Esophagus (tissue), 2 donors: ENCODE measurements at regions not wholly inside any gene's neighbourhood (a gene's known extent, or its start where the extent isn't known, plus 50 kb on each side); places are given as distances from the start of the nearest gene placed in this dataset.

Experiments
- H3K27ac ChIP-seq, 2 donors: one replicate each; pipeline ENCODE4 v1.5.1; 2013; ENCODE audit warnings: low read depth in 2 of 2, mild to moderate bottlenecking in 2 of 2, inconsistent platforms in 1 of 2, low read length in 1 of 2, moderate library complexity in 1 of 2
- H3K27me3 ChIP-seq, 2 donors: one replicate each; pipeline ENCODE4 v1.6.1; 2013; ENCODE audit warnings: low read length in 2 of 2, control low read depth in 1 of 2, mild to moderate bottlenecking in 1 of 2; ENCODE audit not compliant: insufficient read depth in 2 of 2, control insufficient read depth in 1 of 2
- H3K36me3 ChIP-seq, 2 donors: one replicate each; pipeline ENCODE4 v1.6.1; 2013; ENCODE audit warnings: low read length in 1 of 2; ENCODE audit not compliant: control insufficient read depth in 2 of 2, insufficient read depth in 2 of 2
- H3K4me1 ChIP-seq, 2 donors: one replicate each; pipeline ENCODE4 v1.6.1; 2013; ENCODE audit warnings: low read length in 1 of 2; ENCODE audit not compliant: control insufficient read depth in 2 of 2, insufficient read depth in 2 of 2
- H3K4me3 ChIP-seq, 2 donors: one replicate each; pipeline ENCODE4 v1.5.1; 2013; ENCODE audit warnings: low read length in 2 of 2, mild to moderate bottlenecking in 2 of 2, low read depth in 1 of 2, moderate library complexity in 1 of 2
- H3K9me3 ChIP-seq, 2 donors: one replicate each; pipeline ENCODE4 v1.6.1; 2013; ENCODE audit warnings: mild to moderate bottlenecking in 2 of 2, low read depth in 1 of 2, low read length in 1 of 2, moderate library complexity in 1 of 2; ENCODE audit not compliant: control insufficient read depth in 2 of 2, insufficient read depth in 1 of 2
- WGBS, 2 donors: extraction: QIAGEN DNeasy Blood & Tissue Kit; methylation state at CpG; one replicate each; pipeline ENCODE4 v1.1.7; 2013; 5-methylcytosine and 5-hydroxymethylcytosine counted together
- donor health status: healthy with polysubstance abuse.
- donor health status: Bipolar disorder and iron deficiency.

- Histone ChIP-seq H3K36me3 (no peaks in the 10 kb centered on the region), H3K27me3 (no peaks in the 10 kb centered on the region), H3K4me3 (no peak overlapping the region), H3K4me1 (no peaks in the 10 kb centered on the region), H3K27ac (no peak overlapping the region), H3K9me3 (no peaks in the 10 kb centered on the region)
- 79% methylated on average over 1 of the region's 1 CpG for WGBS, 2 donors
Observed at GRCh38 chr5:153088538-153088937, 401.9 kb upstream of the GRIA1 start.

- Histone ChIP-seq H3K9me3 (no peaks in the 10 kb centered on the region), H3K4me3 (no peak overlapping the region), H3K36me3 (no peaks in the 10 kb centered on the region), H3K27me3 (no peaks in the 10 kb centered on the region), H3K27ac (no peak overlapping the region), H3K4me1 (no peaks in the 10 kb centered on the region)
- WGBS, 2 donors, result 70 to 75% methylated on average over 3 of the region's 3 CpGs
Observed at GRCh38 chr5:153094333-153094732, 396.1 kb upstream of the GRIA1 start.

DNA sequence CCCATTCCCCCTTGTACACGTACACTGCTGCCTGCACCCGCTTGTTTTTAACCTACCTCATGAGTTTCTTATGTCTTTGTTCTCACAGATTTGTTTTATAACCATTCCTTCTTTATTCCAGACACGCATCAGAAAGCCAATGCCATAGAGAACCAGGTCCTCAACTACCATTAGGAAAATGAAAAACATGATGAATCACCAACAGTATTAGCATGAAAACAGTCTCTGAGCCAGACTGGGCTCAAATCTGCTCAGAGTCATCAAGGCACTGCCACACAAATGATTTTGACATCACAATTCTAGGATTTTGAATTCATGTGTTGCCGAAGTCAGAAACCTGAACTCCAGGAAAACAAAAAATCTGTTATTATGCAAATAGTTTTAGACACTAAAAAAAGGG, 394.1 kb upstream of the GRIA1 start:
- H3K27me3 ChIP-seq, result no peaks in the 10 kb centered on the region
- 79 to 87% methylated on average over 4 of the region's 4 CpGs for WGBS, 2 donors
- no peaks in the 10 kb centered on the region for H3K9me3 ChIP-seq
- H3K27ac ChIP-seq, result no peak overlapping the region
- no peaks in the 10 kb centered on the region for H3K4me1 ChIP-seq
- no peaks in the 10 kb centered on the region for H3K36me3 ChIP-seq
- no peak overlapping the region for H3K4me3 ChIP-seq

- Histone ChIP-seq H3K27ac (no peak overlapping the region), H3K4me3 (no peak overlapping the region), H3K36me3 (no peaks in the 10 kb centered on the region), H3K9me3 (no peaks in the 10 kb centered on the region), H3K27me3 (no peaks in the 10 kb centered on the region), H3K4me1 (no peaks in the 10 kb centered on the region)
- WGBS, 2 donors, result 47 to 53% methylated on average over 1 of the region's 1 CpG
Observed at GRCh38 chr5:153099328-153099727, 391.1 kb upstream of the GRIA1 start.

- 66 to 74% methylated on average over 3 of the region's 3 CpGs for WGBS, 2 donors
Observed at GRCh38 chr5:153101235-153102180, 389.0 kb upstream of the GRIA1 start.

DNA sequence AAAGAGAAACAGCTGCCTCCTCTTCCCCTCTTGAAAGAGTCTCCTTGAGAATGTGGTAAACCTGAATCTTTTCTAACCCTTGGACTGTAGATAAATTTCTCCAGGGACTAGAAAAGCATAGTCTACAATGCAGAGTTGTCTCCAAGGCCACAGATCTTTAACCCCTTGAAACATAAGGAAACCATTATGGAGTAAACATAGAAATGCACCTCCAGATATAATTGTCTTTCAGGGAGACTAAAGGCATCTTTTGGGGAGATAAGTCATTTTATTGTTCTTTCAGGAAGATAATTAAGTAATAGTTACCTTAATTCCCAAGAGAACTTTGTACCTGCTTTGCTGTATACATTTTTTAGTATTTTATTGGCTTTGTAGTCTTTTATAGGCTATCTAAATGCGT, 373.6 kb upstream of the GRIA1 start:
- H3K27ac ChIP-seq, result no peak overlapping the region
- H3K4me3 ChIP-seq, result no peak overlapping the region
- no peaks in the 10 kb centered on the region for H3K36me3 ChIP-seq
- H3K9me3 ChIP-seq, result no peaks in the 10 kb centered on the region
- no peaks in the 10 kb centered on the region for H3K4me1 ChIP-seq
- 50 to 60% methylated on average over 1 of the region's 1 CpG for WGBS, 2 donors
- no peaks in the 10 kb centered on the region for H3K27me3 ChIP-seq

More at GRCh38 chr5:153101235-153102180, 389.0 kb upstream of the GRIA1 start:
- H3K9me3 ChIP-seq, result no peaks in the 10 kb centered on the region
- H3K36me3 ChIP-seq, result no peaks in the 10 kb centered on the region
- no peak overlapping the region for H3K27ac ChIP-seq
- no peaks in the 10 kb centered on the region for H3K27me3 ChIP-seq
- no peaks in the 10 kb centered on the region for H3K4me1 ChIP-seq
- H3K4me3 ChIP-seq, result no peak overlapping the region

GRCh38 chr5:153118018-153118417, 372.5 kb upstream of the GRIA1 start:
- H3K36me3 ChIP-seq, result no peaks in the 10 kb centered on the region
- H3K27me3 ChIP-seq, result no peaks in the 10 kb centered on the region
- no peak overlapping the region for H3K27ac ChIP-seq
- H3K4me1 ChIP-seq, result no peaks in the 10 kb centered on the region
- WGBS, 2 donors, result 74 to 85% methylated on average over 1 of the region's 1 CpG
- no peak overlapping the region for H3K4me3 ChIP-seq
- no peaks in the 10 kb centered on the region for H3K9me3 ChIP-seq

GRCh38 chr5:153122403-153122802, 368.1 kb upstream of the GRIA1 start:
- 9 to 13% methylated on average over 2 of the region's 2 CpGs for WGBS, 2 donors
- H3K4me1 ChIP-seq, result no peaks in the 10 kb centered on the region

GRCh38 chr5:153130296-153130695, 360.2 kb upstream of the GRIA1 start:
- WGBS, 2 donors, result 83 to 87% methylated on average over 1 of the region's 1 CpG
- no peaks in the 10 kb centered on the region for H3K4me1 ChIP-seq

More at GRCh38 chr5:153122403-153122802, 368.1 kb upstream of the GRIA1 start:
- H3K4me3 ChIP-seq, result no peak overlapping the region
- no peaks in the 10 kb centered on the region for H3K27me3 ChIP-seq
- H3K9me3 ChIP-seq, result no peaks in the 10 kb centered on the region
- H3K36me3 ChIP-seq, result no peaks in the 10 kb centered on the region
- H3K27ac ChIP-seq, result no peak overlapping the region

DNA sequence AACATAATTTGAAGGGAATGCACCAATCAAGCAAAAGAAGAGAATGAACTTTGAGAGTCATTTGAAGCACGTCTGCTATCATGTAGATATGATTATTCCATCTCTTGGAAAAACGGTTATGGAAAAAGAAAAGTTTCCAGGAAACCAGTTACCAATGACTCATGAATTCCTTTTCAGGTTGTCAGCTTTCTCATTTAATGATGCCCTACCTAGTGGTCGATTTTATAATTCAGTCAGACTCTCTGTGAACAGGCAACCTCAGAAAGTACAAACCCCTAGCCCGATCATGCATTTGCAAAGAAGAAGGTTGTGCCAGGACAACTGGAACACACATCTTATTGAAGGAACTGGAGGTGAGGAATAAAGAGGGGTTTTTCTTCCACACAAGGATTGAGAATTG, 355.1 kb upstream of the GRIA1 start:
- Histone ChIP-seq H3K4me1 (no peaks in the 10 kb centered on the region), H3K27me3 (no peaks in the 10 kb centered on the region), H3K9me3 (no peaks in the 10 kb centered on the region), H3K36me3 (no peaks in the 10 kb centered on the region), H3K4me3 (no peak overlapping the region), H3K27ac (no peak overlapping the region)
- WGBS, 2 donors, result 57 to 59% methylated on average over 4 of the region's 4 CpGs

More at GRCh38 chr5:153130296-153130695, 360.2 kb upstream of the GRIA1 start:
- Histone ChIP-seq H3K27me3 (no peaks in the 10 kb centered on the region), H3K36me3 (no peaks in the 10 kb centered on the region), H3K9me3 (no peaks in the 10 kb centered on the region), H3K27ac (no peak overlapping the region), H3K4me3 (no peak overlapping the region)
